ENCODE measurements at regions not wholly inside any gene's neighbourhood (a gene's known extent, or its start where the extent isn't known, plus 50 kb on each side); places are given as distances from the start of the nearest gene placed in this dataset.

GRCh38 chr17:70320673-70321345 lies 151.5 kb downstream of the KCNJ2 start:
- H3K27me3 Mint-ChIP-seq (ENCODE audit: low read depth): no peaks in the 10 kb centered on the region
- TF ChIP-seq KAT7 (CRISPR knock-in tag; IDR thresholded peaks at IDR 0.05; ENCODE audit: borderline replicate concordance) (no peak), CREM (CRISPR knock-in tag; IDR thresholded peaks at IDR 0.05) (no peak), ZNF263 (CRISPR knock-in tag; IDR thresholded peaks at IDR 0.05; ENCODE audit: low read depth) (no peak), ZNF416 (CRISPR knock-in tag; IDR thresholded peaks at IDR 0.05) (no peak), MXD4 (CRISPR knock-in tag; IDR thresholded peaks at IDR 0.05; ENCODE audit: borderline replicate concordance) (no peak), E2F4 (CRISPR knock-in tag; IDR thresholded peaks at IDR 0.05; ENCODE audit: borderline replicate concordance, low read depth) (no peak), AFF4 (CRISPR knock-in tag; IDR thresholded peaks at IDR 0.05; ENCODE audit: borderline replicate concordance) (no peak), ELF4 (CRISPR knock-in tag; IDR thresholded peaks at IDR 0.05; ENCODE audit: low read depth) (no peak), NR3C1 (CRISPR knock-in tag; conservative IDR thresholded peaks at IDR 0.05; ENCODE audit: low read depth) (no peak)
- TF ChIP-seq, protein P1, sequence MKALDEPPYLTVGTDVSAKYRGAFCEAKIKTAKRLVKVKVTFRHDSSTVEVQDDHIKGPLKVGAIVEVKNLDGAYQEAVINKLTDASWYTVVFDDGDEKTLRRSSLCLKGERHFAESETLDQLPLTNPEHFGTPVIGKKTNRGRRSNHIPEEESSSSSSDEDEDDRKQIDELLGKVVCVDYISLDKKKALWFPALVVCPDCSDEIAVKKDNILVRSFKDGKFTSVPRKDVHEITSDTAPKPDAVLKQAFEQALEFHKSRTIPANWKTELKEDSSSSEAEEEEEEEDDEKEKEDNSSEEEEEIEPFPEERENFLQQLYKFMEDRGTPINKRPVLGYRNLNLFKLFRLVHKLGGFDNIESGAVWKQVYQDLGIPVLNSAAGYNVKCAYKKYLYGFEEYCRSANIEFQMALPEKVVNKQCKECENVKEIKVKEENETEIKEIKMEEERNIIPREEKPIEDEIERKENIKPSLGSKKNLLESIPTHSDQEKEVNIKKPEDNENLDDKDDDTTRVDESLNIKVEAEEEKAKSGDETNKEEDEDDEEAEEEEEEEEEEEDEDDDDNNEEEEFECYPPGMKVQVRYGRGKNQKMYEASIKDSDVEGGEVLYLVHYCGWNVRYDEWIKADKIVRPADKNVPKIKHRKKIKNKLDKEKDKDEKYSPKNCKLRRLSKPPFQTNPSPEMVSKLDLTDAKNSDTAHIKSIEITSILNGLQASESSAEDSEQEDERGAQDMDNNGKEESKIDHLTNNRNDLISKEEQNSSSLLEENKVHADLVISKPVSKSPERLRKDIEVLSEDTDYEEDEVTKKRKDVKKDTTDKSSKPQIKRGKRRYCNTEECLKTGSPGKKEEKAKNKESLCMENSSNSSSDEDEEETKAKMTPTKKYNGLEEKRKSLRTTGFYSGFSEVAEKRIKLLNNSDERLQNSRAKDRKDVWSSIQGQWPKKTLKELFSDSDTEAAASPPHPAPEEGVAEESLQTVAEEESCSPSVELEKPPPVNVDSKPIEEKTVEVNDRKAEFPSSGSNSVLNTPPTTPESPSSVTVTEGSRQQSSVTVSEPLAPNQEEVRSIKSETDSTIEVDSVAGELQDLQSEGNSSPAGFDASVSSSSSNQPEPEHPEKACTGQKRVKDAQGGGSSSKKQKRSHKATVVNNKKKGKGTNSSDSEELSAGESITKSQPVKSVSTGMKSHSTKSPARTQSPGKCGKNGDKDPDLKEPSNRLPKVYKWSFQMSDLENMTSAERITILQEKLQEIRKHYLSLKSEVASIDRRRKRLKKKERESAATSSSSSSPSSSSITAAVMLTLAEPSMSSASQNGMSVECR (CRISPR knock-in tag; IDR thresholded peaks at IDR 0.05; ENCODE audit: borderline replicate concordance): no peak
- TF ChIP-seq, protein P2, sequence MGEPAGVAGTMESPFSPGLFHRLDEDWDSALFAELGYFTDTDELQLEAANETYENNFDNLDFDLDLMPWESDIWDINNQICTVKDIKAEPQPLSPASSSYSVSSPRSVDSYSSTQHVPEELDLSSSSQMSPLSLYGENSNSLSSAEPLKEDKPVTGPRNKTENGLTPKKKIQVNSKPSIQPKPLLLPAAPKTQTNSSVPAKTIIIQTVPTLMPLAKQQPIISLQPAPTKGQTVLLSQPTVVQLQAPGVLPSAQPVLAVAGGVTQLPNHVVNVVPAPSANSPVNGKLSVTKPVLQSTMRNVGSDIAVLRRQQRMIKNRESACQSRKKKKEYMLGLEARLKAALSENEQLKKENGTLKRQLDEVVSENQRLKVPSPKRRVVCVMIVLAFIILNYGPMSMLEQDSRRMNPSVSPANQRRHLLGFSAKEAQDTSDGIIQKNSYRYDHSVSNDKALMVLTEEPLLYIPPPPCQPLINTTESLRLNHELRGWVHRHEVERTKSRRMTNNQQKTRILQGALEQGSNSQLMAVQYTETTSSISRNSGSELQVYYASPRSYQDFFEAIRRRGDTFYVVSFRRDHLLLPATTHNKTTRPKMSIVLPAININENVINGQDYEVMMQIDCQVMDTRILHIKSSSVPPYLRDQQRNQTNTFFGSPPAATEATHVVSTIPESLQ (CRISPR knock-in tag; IDR thresholded peaks at IDR 0.05): no peak
- CTCF ChIA-PET: no interaction called here

GRCh38 chr17:70321352-70321751 lies 152.0 kb downstream of the KCNJ2 start:
- no peaks in the 10 kb centered on the region for H3K36me3 Mint-ChIP-seq
- ChIA-PET CTCF (no interaction called here), POLR2A (no interaction called here)
- DNase-seq (ENCODE audit: low spot score) (no peak), ATAC-seq (no peak)
- peaks cover 8% of the 10 kb centered on the region for H3K4me1 Mint-ChIP-seq
- no peak overlapping the region for H3K27ac Mint-ChIP-seq
- no peak overlapping the region for H3K4me3 Mint-ChIP-seq
- no peak for TF ChIP-seq ETV6 (CRISPR knock-in tag; IDR thresholded peaks at IDR 0.05)
- TF ChIP-seq GTF2I (CRISPR knock-in tag; conservative IDR thresholded peaks at IDR 0.05): no peak
- TF ChIP-seq, protein P1 (CRISPR knock-in tag; IDR thresholded peaks at IDR 0.05; ENCODE audit: borderline replicate concordance): no peak
- H3K9me3 Mint-ChIP-seq: peaks cover 2% of the 10 kb centered on the region; the same call in 1 of the 2 replicates
- H3K27me3 Mint-ChIP-seq (ENCODE audit: low read depth): no peaks in the 10 kb centered on the region

More at GRCh38 chr17:70320673-70321345, 151.5 kb downstream of the KCNJ2 start:
- peaks cover 5% of the 10 kb centered on the region; the same call in 1 of the 2 replicates for H3K9me3 Mint-ChIP-seq
- POLR2A ChIA-PET: no interaction called here
- no peak for DNase-seq (ENCODE audit: low spot score)
- H3K36me3 Mint-ChIP-seq: no peaks in the 10 kb centered on the region
- no peak overlapping the region for H3K27ac Mint-ChIP-seq
- H3K4me3 Mint-ChIP-seq: no peak overlapping the region
- ATAC-seq: no peak
- peaks cover 6% of the 10 kb centered on the region; the same call in 1 of the 2 replicates for H3K4me1 Mint-ChIP-seq
